ENCODE measurements at regions not wholly inside any gene's neighbourhood (a gene's known extent, or its start where the extent isn't known, plus 50 kb on each side); places are given as distances from the start of the nearest gene placed in this dataset.
"Not testable (repeated sequence)": the region's sequence is repeated elsewhere in the genome, so short reads cannot be mapped to it uniquely, and the experiment has no call there.

DNA sequence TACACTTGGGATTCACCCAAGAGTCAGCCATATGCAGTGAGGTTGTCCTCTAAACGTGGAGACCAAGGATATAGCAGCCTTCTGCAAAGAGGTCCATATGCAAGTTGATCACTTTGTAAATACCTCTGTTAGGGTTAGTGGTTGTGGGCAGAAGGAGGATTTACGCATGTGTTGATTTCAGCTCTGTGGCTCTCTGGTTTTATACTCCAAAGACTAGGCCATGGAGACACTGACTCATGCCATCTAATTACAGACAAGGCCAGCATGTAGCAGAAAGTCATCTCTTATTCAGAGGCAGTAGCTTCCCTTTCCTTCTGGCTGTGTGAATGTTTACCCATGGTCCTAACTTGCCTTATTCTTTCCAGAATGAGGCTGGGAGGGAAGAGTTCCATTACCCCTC is 140.9 kb upstream of the GOLGA6L4 start:
- DNase-seq: not testable (repeated sequence)

DNA sequence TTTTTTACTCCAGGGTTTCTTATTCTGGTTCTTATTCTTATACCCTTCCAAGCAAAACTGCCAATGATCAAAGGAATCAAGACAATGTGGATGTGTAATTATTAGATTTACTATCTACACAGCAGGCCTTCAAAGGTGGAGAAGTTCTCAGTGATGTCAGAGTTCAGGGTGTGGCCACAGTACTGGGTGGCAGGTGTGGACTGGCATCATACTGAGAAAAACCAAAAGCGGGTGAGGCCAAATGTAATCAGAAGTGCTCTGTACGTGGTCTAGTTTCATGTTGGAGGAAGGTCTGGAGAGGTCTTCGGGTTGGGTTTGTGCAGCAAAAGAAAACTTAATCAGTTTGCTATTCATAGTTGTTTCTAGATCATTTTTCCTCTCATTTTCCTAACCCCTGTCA is 138.5 kb upstream of the GOLGA6L4 start:
- not testable (repeated sequence) for DNase-seq

DNA sequence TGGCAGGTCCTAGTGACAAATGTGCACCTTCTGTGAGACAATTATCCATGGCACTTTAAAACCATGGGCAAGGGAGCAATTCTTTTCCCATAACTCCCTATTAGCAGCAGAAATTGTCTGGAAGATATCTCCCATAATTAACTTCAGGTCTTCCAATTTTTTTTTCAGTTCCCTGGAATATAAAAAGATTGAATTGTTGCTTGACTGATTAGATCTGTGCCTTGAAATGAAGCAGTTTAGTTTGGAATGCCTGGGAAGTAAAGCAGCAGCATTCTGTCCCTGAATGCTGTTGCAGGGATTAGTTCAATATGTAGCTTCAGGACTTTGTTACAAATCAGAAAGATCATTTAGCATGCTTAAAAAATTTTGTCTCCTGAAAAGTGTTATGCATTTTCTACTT is 137.0 kb upstream of the GOLGA6L4 start:
- DNase-seq: no peak

DNA sequence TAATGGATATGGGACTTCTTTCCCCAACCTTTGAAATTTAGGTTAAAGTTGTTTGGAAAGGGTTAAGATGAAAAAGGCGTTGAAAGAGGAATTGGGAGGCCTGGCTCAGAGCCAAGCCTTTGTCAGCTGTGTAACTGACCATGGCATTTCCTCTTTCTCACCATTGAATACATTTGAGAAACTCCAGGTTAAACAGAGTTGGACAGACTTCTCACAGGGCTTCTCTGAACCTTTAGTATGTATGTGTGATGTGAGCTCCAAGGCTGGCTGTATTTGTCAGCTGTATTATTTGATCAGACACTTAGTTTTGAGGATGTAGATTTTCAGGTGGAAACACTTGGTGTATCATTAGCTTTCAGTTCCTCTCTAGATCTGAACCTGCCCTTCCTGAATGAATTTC is 136.4 kb upstream of the GOLGA6L4 start:
- DNase-seq: no peak

DNA sequence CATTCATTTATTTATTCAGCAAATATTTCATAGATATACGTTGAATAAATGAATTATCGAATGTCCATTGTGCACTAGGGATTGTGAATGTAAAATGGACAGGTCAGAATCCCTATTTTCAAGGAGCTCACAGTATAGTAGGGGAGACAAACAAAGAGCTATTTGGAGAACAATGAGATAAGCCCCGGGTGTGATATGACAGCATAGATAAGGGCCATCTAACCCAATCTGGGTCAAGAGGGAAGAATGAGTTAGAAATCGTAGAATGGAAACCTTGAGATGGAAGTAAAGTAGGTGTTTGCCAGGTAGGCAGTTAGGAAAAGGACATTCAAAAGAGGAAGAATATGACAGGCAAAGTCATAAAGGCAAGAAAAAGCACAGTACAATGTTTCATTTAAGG is 132.2 kb upstream of the GOLGA6L4 start:
- no peak for DNase-seq

DNA sequence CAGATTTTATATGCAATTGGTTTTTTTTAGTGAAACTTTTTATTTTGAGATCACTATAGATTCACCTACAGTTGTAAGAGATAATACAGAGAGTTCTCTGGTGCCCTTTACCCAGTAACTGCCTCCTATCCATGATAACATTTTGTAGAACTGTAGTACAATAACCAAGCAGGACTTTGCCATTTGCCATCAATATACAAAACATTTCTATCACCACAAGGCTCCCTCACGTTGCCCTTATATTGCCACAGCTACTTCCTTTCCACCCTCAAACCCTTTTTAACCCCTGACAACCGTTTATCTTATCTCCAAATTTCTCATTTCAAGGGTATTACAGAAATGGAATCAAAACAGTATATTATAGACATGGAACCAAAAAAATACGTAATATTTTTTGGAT is 130.7 kb upstream of the GOLGA6L4 start:
- no peak for DNase-seq

DNA sequence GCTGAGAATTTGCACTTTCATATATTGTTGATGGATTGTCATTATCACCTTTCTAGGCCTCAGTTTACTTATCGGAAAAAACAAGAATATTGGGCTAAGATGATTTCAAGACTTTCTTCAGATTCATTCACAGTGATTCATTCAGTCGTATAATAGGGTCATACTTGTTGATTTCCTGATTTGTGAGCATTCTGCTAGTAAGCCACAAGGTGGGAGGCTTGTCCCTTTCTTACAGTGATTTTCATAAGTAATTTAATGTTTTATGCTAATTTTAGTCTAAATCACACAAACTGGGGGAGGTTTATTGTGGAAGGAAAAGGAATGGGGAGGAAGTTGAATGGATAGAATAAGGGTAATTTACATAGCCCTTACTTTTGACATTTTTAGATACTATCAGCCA is 126.8 kb upstream of the GOLGA6L4 start:
- no peak for DNase-seq

DNA sequence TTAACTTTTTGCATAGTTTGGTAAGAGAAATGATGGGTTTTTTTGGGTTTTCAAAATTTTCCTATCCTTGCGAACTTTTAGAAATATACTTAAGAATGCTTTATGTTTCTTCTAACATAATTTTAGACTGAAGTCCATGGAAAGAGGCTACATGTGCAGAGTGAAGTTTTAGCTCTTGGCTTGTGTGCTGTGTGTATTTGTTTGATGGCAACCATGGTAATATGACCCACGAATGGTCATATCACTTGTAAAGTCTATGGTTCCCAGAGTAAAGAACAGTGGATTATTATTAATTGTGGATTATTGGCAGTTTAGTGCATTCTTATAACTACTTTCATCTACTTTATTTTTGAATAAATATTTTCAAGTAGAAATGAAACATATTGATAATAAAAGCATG is 124.0 kb upstream of the GOLGA6L4 start:
- DNase-seq: no peak

DNA sequence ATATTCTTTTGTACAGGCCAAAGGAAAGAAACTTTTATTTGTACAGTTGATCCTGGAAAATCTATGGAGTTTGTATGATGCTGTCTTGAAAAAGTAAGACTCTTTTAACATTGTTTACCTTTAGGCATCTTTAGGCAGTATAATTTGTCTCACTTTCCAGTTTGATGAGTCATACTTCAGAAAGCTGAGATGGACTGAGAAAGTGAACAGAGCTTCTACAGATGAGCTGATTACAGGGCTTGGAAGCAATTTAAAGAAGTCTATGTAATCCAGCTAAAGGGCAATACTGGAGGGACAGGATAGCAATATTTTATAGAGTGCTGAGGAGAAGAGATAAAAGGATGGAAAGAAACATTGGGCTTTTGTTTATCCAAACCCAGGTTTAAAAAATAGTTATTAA is 123.5 kb upstream of the GOLGA6L4 start:
- DNase-seq: no peak

DNA sequence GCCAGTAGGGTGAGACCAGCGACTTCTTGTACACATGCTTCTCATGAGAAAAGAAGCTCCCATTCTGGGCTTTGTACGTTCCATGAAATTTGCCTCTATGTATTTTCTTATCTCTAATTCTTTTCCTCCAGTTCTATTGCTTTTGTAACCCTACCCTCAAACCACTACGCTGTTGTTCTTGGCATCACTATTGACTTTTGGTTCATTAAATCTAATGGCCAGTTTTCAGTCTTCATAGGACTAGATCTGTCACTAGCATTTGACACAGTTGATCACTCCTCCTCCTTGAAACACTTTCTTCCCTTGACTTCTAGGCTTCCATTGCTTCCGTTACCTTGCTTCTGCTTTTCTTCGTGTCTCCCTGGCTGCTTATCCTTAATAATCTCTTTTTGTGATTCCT is 121.7 kb upstream of the GOLGA6L4 start:
- DNase-seq: no peak

DNA sequence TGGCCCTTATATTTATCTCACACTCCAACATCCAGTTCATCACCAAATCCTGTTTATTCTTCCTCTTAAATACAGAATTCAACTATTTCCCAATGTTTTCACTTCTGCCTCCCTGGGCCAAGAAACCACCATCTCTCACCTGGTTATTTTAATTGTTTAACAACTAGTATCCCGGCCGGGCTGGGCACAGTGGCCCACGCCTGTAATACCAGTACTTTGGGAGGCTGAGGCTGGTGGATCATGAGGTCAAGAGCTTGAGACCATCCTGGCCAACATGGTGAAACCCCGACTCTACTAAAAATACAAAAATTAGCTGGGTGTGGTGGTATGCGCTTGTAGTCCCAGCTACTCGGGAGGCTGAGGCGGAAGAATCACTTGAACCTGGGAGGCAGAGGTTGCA is 120.9 kb upstream of the GOLGA6L4 start:
- DNase-seq: not testable (repeated sequence)

DNA sequence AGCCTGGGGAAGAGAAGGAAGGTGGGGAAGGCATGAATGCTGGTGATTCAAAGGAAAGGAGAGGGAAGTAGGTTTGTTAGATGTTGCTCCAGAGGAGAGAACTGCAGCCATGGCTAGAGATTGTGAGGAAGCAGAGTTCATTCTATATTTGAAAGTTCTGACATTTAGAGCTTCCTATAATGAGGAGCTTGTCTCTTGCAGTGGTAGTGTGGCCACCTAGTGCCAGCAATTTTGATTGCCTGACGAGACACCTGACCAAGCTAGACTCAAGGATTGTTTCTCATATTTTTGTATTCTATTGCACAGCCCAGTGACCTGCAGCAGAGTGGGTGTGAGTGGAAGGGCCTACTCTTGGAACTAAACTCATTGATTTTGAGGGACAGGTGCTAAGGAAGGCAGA is 116.2 kb upstream of the GOLGA6L4 start:
- DNase-seq: not testable (repeated sequence)

DNA sequence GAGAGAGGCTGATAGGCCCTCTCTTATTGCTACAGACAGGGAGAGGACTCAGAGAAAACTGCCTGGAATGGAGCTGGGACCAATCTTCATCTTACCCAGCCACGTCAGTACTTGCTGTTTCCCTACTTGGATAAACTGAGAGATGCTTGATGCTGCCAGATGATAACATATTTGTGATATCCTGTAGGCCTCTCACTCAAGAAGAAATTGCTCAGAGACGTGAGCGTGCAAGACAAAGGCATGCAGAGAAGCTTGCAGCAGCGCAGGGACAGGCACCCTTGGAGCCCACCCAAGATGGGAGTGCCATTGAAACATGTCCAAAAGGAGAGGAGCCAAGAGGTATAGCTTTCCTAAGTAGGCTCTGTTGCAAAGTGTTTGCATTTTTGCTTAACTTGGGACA is 114.7 kb upstream of the GOLGA6L4 start:
- not testable (repeated sequence) for DNase-seq

DNA sequence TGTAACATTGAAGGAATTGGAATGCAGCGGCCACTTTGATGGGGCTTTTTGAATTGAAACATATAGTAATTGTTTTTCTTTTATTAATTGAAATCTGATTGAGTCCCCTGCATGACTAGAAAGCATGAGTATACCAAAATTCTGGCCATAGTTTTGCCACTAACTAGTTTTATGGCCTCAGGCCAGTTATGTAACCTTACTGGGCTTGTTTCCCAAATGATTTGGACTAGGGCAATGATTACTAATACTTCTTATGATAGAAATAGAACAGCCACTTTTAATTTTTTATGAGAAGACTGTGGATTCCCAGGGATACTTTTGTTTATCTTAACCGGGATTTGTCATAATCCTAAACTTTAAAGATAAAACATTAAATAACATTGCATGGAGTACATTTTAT is 106.9 kb upstream of the GOLGA6L4 start:
- not testable (repeated sequence) for DNase-seq

DNA sequence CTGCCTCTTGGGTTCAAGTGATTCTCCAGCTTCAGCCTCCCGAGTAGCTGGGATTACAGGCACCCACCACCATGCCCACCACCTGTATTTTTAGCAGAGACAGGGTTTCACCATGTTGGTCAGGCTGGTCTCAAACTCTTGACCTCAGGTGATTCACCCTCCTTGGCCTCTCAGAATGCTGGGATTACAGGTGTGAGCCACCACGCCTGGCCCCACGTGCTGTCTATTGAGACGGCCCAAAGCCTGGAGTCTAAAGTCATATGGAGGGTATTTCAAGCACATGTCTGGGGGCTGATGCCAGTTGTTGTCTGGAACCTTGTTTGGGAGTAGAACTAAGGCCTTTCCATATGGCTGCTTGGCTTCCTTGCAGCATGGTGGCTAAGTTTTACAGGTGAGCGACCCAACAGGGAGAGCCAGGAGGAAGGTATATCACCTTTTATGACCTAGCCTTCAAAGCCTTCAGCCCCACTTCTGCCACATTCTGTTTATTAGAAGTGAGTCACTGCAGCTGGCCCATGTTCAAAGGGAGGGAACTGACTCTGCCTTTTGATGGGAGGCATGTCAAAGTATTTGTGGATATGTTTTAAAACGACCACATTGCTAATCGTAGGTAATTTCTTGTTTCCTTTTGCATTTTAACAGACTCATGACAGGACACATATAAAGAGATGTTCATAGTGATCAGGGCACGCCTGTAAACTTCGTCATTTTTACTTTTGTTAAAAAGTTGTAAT is 105.3 kb upstream of the GOLGA6L4 start:
- not testable (repeated sequence) for DNase-seq

DNA sequence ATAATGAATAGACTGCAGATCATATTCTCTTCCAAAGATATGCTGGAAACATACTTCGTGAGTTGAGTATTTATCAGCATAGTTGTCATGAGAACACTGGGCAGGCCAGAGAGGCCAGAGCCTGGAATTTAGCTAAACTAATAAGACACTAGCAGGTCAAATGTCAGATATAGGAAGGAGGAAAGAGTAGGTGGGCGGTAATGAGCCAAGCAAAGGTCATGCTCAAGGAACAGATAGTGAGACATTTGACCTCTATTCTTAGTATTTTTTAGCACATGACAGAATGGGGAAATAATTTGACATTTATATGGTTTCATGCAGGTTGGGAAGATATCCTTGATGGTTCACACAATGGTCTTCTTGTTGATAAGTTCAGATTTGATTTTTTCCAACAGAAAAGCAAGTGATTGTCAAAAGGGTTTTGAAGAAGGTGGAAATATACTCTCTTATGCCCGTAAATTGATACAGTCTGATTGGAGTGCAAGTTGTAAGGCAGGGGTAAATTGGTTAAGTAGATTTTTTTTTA is 99.6 kb upstream of the GOLGA6L4 start:
- DNase-seq: not testable (repeated sequence)

DNA sequence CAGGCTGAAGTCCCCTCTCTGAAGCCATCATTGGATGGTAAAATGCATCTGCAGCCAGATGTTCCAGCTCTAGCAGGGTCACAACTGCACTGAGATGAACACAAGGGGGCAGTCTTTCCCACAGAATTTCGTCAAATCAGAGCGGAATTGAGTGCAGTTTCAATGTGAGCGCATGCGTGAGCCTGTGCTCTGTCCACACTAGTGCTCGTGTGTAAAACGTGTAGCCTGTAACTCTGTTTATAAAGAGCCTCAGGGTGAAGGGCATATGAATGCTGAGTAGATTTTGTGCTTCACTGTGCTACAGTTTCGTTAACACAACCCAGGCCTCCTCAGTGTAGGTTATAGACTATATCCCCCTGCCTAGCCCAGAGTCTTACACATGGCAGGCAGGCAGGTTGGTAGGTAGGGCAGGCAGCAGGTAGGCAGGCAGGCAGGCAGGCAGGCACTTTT is 92.7 kb upstream of the GOLGA6L4 start:
- DNase-seq: peak; percentile 53

DNA sequence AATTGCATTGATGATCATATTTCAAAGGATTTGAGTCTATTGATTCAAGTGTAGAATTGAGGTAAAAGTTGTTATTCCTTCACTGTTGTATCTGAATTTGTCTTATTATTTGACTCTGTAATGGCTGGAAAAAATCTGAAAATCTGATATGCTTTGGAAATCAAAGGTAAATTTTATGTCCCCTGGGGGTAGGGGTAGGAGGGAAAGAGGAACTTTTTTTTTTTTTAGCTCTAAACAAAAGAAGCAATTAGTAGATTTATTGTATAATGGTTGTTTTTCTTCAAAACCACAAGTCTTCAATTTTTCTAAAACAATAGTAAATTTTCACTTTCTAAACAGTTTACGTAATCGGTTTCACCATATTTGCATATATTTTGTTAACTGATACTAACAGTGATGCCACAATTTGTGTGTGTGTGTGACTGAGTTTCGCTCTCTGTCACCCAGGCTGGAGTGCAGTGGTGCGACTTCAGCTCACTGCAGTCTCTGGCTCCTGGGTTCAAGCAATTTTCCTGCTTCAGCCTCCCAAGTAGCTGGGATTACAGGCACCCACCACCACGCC is 91.7 kb upstream of the GOLGA6L4 start:
- DNase-seq: no peak

DNA sequence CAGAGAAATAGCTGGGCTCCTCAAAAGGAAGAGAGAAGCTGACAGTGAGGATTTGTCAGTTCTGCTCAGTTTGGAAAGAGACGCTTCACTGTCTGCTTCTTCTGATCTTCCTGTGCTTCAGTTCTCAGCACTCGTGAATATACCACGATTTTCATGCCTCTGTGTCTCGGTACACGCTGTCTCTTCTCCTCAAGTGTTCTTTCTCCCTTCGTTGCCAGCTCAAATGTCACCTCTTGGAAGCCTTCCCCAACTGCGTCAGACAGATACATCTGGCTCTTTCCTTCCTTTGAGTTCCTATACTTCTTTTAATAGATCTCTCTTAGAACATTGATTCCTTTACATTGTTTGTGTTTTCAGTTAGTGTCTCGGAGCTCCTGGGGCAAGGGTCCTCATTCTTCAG is 90.6 kb upstream of the GOLGA6L4 start:
- DNase-seq: not testable (repeated sequence)

DNA sequence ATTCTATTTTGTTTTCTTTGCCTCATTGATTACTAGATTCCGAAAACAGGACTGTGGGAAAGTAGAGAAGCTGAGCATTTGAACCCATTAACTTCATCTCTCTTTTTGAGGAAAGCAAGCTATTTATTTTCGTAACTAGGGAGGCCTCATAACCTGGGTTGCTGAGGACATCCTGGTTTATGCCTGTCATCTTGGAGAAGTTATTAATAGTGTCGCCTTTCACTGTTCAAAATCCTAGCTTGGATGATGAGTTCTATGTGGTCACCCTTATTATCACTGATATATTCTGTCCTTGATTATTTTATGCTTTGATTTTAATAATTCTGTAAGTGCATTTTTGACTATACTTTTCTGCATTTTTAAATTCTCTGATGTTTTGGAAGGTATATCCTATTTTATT is 89.3 kb upstream of the GOLGA6L4 start:
- DNase-seq: not testable (repeated sequence)

DNA sequence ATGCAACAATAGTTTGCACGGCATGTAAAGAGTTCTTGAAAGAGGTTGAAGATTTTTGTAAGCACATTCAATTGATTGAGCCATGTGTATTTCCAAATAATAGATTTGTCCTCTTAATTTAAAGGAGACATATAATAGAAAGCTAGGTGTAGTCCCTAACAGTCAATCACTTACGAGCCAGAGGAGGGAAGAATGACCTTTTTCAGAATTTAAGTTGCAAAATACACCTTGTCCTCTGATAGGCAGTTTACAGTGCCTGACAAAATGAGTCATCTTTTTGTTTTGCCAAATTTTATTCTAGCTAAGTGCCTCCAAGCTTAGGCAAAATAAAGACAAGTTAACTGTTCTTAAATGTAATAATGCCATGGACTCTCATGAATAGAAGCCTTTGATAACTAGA is 88.3 kb upstream of the GOLGA6L4 start:
- not testable (repeated sequence) for DNase-seq

DNA sequence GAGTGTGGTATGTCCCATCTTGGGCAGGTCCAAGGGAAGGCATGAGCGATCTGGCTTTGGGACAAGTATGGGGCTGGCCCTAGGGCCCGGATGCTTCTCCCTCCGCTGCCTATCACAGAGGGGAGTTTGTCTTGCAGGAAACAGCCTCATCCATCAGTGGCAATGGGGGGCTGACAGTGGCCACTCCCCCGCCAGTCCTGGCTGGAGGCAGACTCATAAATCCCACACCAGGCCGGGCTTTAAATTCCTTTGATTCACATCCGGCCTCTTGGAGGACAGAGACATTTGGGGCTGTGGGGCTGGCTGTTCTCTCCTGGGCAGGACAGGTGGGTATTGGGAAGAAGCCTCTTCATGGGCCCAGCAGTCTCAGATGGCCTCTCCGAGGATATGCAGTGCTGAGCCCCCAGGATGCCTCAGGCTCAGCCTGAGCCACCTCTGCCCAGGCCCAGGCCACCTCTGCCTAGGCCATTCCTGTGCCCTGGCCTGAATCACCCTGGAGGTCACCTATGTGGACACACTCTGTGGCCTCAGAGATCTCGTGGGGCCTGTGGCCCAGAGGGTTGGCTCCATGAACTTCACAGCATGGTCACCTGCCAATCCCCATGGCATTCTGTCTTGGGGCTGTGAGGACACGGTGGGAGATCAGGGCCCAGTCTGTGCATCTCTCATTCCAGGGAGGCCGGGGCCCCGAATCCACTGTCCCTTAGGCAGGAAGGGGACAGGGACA is 84.2 kb upstream of the GOLGA6L4 start:
- DNase-seq: no peak

DNA sequence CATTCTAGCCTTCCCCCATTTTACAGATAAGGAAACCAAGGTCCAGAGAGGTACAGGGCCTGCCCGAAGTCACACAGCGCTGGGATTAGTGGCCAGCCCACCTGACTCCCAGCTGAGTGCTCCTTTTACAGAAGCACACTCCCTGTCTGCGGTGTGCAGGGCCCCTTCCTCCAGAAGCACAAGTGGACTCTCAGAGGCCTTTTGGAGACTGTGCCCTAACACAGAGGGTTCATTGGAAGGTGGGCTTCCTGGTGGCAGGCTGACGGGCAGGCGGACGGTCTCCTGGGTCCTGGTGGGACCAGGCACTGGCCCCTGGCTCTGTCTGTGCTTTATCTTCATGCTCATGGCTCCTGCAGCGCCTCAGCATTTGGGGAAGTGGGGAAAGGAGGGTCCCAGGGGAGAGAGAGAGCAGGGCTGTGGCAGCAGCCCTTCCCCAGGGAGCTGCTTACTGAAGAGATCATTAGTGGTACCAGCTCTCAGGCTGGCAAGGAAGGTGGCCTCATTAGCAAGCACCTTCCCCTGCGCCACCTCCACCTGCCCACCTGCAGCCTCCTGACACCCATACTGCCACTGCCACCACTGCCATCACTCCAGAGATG is 83.1 kb upstream of the GOLGA6L4 start:
- not testable (repeated sequence) for DNase-seq
